OCI-LY3 (cell line): ENCODE measurements at regions not wholly inside any gene's neighbourhood (a gene's known extent, or its start where the extent isn't known, plus 50 kb on each side); places are given as distances from the start of the nearest gene placed in this dataset.

ENCODE experiments used
- H2AFZ ChIP-seq: fragments of 200-600, 300-600 bp; shearing (Covaris generic); 2 replicates; pipeline ENCODE4 v1.6.0; 2014; ENCODE audit warnings: antibody characterized with exemption, low read depth, low read length
- H3K27ac ChIP-seq: fragments of 200-600, 300-600 bp; sonication (generic); 2 replicates; pipeline ENCODE4 v1.5.1; 2014; ENCODE audit warnings: mild to moderate bottlenecking, low read length, moderate library complexity, mixed read lengths
- H3K27me3 ChIP-seq: fragments of 200-600, 300-600 bp; sonication (generic); 2 replicates; pipeline ENCODE4 v1.6.1; 2014; ENCODE audit warnings: low read depth, low read length, mixed read lengths
- H3K36me3 ChIP-seq: fragments of 200-600, 300-600 bp; sonication (generic); replicated peaks from 2 replicates; pipeline ENCODE3; 2014; ENCODE audit warnings: low read depth, low read length, mixed read lengths
- H3K4me1 ChIP-seq: fragments of 300-600, 200-600 bp; sonication (generic); 2 replicates; pipeline ENCODE4 v1.6.1; 2014; ENCODE audit warnings: low read length, mixed read lengths
- H3K4me2 ChIP-seq: fragments of 200-600, 300-600 bp; sonication (generic); 2 replicates; pipeline ENCODE4 v1.6.1; 2014; ENCODE audit warnings: low read length, mixed read lengths
- H3K4me3 ChIP-seq: fragments of 300-600, 200-600 bp; sonication (generic); 2 replicates; pipeline ENCODE4 v1.5.1; 2014; ENCODE audit warnings: antibody characterized with exemption, mild to moderate bottlenecking, low read length, moderate library complexity
- H3K79me2 ChIP-seq: fragments of 300-600, 200-600 bp; shearing (Covaris generic); 2 replicates; pipeline ENCODE4 v1.6.1; 2014; ENCODE audit warnings: mild to moderate bottlenecking, low read length, mixed read lengths
- H3K9ac ChIP-seq: fragments of 300-600, 200-600 bp; shearing (Covaris generic); 2 replicates; pipeline ENCODE4 v1.6.0; 2014; ENCODE audit warnings: mild to moderate bottlenecking, low read length, moderate library complexity
- H3K9me3 ChIP-seq: fragments of 200-600, 300-600 bp; shearing (Covaris generic); 2 replicates; pipeline ENCODE4 v1.6.1; 2014; ENCODE audit warnings: low read length, mixed read lengths; ENCODE audit not compliant: insufficient read depth
- H4K20me1 ChIP-seq: fragments of 200-600, 300-600 bp; sonication (generic); 2 replicates; pipeline ENCODE4 v1.6.1; 2016; ENCODE audit warnings: low read length, mixed read lengths; ENCODE audit not compliant: insufficient read depth
- CTCF ChIP-seq: fragments of 200-600, 300-600 bp; sonication (generic); IDR thresholded peaks from 2 replicates; pipeline ENCODE4 v1.5.1; 2014; ENCODE audit warnings: antibody characterized with exemption, low read length, low read depth
- EZH2phosphoT487 ChIP-seq: fragments of 200-600 bp; shearing (Covaris generic); IDR thresholded peaks from 2 replicates; pipeline ENCODE4 v1.6.1; 2018; ENCODE audit warnings: antibody characterized with exemption, mixed run types, low read depth

- Histone ChIP-seq H3K36me3 (no peaks in the 10 kb centered on the region), H3K9ac (no peak overlapping the region), H3K27ac (no peak overlapping the region), H2AFZ (peak overlapping the region; percentile 15; the same call in 1 of the 2 replicates), H3K4me2 (no peak overlapping the region), H3K9me3 (no peaks in the 10 kb centered on the region), H3K4me3 (no peak overlapping the region), H4K20me1 (no peaks in the 10 kb centered on the region), H3K27me3 (no peaks in the 10 kb centered on the region), H3K4me1 (peaks cover 10% of the 10 kb centered on the region), H3K79me2 (no peaks in the 10 kb centered on the region)
- TF ChIP-seq EZH2phosphoT487 (no peak), CTCF (no peak)
Measured at GRCh38 chr3:80055306-80055705, 287.5 kb upstream of the ROBO1 start.

DNA sequence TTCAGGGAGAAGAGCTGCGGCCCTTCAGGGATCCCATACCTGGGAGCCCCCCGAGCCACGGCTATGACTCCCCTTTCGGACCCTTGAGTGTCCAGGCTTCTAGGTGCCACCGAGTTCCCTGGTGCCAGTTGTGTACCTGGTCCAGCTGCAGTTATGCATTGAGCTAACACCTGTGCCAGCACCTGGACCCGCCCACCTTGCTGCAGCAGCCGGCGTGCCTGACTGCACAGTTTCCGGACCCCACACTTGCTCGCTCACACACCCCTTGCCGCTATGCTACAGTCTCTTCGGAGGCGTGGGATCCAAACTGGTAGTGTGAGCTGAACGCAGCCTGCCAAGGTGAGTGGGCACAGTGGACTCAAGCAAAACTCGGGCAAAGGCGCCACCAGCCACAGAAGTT is 284.5 kb upstream of the ROBO1 start:
- Histone ChIP-seq H3K27ac (no peak overlapping the region), H2AFZ (no peak overlapping the region), H3K79me2 (no peaks in the 10 kb centered on the region), H3K27me3 (no peaks in the 10 kb centered on the region), H3K4me2 (no peak overlapping the region), H3K4me3 (no peak overlapping the region), H3K9me3 (no peaks in the 10 kb centered on the region), H4K20me1 (no peaks in the 10 kb centered on the region), H3K9ac (no peak overlapping the region), H3K36me3 (no peaks in the 10 kb centered on the region), H3K4me1 (no peaks in the 10 kb centered on the region)
- no peak for TF ChIP-seq CTCF
- TF ChIP-seq EZH2phosphoT487, result no peak

DNA sequence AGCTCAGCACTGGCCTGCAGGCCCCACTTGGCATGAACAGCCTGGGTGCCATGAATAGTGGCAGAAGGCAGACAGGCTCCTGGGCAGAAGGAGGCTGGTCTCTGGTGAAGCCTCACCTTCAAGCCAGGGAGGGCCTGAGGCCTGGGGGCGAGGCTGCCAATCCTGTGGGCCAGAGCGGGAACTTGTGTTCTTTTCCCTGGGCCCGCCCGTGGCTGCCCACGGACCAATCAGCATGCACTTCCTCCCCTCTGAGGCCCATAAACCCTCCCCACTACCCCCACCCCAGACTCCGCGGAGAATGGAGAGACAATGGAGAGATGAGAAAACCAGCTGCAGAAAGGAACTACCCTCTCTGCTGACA is 283.8 kb upstream of the ROBO1 start:
- no peaks in the 10 kb centered on the region for H4K20me1 ChIP-seq
- H3K27ac ChIP-seq, result no peak overlapping the region
- H3K9me3 ChIP-seq, result no peaks in the 10 kb centered on the region
- H3K4me1 ChIP-seq, result no peaks in the 10 kb centered on the region
- no peak overlapping the region for H2AFZ ChIP-seq
- H3K9ac ChIP-seq, result no peak overlapping the region
- H3K36me3 ChIP-seq, result no peaks in the 10 kb centered on the region
- no peaks in the 10 kb centered on the region for H3K27me3 ChIP-seq
- no peak overlapping the region for H3K4me2 ChIP-seq
- no peaks in the 10 kb centered on the region for H3K79me2 ChIP-seq
- no peak overlapping the region for H3K4me3 ChIP-seq
- TF ChIP-seq CTCF (no peak), EZH2phosphoT487 (no peak)

DNA sequence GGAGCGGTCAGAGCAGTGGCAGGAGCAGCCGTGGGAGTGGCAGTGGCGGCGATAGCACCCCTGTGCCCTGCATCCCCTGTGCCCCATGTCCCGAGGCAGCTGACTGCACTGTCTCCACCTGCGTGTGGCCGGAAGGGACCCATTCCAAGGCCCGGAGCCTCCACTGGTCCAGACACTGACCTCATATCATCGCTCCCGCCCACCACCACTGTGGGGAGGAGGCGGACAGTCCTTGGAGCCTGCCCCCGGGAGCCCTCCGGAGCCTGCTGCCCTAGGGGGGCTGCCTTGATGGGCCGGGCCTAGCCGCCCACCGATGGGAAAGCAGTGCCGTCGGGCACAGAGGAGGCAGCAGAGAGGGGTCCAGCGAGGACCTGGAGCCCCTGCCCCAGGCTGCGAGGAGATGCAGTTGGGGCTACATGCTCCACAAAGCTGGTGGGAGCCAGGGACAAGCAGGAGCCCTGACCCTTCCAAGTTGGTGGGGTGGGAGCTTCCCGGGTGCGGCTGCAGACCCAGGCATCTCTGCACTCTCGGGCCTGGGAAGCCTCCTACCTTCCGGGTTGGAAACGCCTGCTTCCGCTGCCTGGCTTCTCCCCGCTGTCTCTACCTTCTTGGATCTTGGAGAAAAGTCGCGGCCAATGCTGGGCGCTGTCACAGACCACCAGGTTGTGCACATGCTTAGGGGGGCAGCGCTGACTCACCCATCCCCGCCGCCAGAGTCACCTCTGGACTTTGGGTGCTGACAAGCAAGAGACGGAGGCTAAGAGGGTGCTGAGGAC is 283.2 kb upstream of the ROBO1 start:
- Histone ChIP-seq H3K4me1 (no peaks in the 10 kb centered on the region), H2AFZ (no peak overlapping the region), H3K4me2 (no peak overlapping the region), H3K27ac (no peak overlapping the region), H3K27me3 (no peaks in the 10 kb centered on the region), H3K9me3 (no peaks in the 10 kb centered on the region), H4K20me1 (no peaks in the 10 kb centered on the region), H3K9ac (no peak overlapping the region), H3K36me3 (no peaks in the 10 kb centered on the region), H3K4me3 (no peak overlapping the region), H3K79me2 (no peaks in the 10 kb centered on the region)
- TF ChIP-seq CTCF, result no peak
- no peak for TF ChIP-seq EZH2phosphoT487
